Kidney epithelial cell (primary cell): ENCODE measurements at regions not wholly inside any gene's neighbourhood (a gene's known extent, or its start where the extent isn't known, plus 50 kb on each side); places are given as distances from the start of the nearest gene placed in this dataset.

Experiments used
- DNase-seq: peaks from one replicate; pipeline ENCODE4 v3.0.0-alpha.2; 2010; ENCODE audit warnings: low read depth
- H3K27me3 ChIP-seq: 2 replicates; pipeline ENCODE4 v1.6.0; 2011; ENCODE audit warnings: low read length; ENCODE audit not compliant: control insufficient read depth, insufficient read depth
- H3K36me3 ChIP-seq: 2 replicates; pipeline ENCODE4 v1.5.1; 2011; ENCODE audit warnings: low read length; ENCODE audit not compliant: control insufficient read depth, insufficient read depth
- H3K4me3 ChIP-seq: 2 replicates; pipeline ENCODE4 v1.5.1; 2011; ENCODE audit warnings: low read depth, mild to moderate bottlenecking, control low read depth, low read length
- CTCF ChIP-seq: IDR thresholded peaks from 2 replicates; pipeline ENCODE4 v1.5.1; 2011; ENCODE audit warnings: mild to moderate bottlenecking, moderate library complexity, low read length, control low read depth, inconsistent platforms; ENCODE audit not compliant: insufficient read depth, poor library complexity, severe bottlenecking

- DNase-seq, result no peak
- Histone ChIP-seq H3K27me3 (no peaks in the 10 kb centered on the region), H3K36me3 (no peaks in the 10 kb centered on the region), H3K4me3 (no peak overlapping the region)
- TF ChIP-seq CTCF, result no peak
Observed at GRCh38 chr9:7402334-7403027, 397.1 kb downstream of the DMAC1 start.

GRCh38 chr9:7401116-7401515, 398.5 kb downstream of the DMAC1 start:
- H3K27me3 ChIP-seq, result no peaks in the 10 kb centered on the region
- no peak for DNase-seq
- no peak for TF ChIP-seq CTCF

GRCh38 chr9:7394002-7394774, 405.4 kb downstream of the DMAC1 start:
- no peak for TF ChIP-seq CTCF
- no peak for DNase-seq
- H3K27me3 ChIP-seq, result no peaks in the 10 kb centered on the region

More at GRCh38 chr9:7401116-7401515, 398.5 kb downstream of the DMAC1 start:
- Histone ChIP-seq H3K36me3 (no peaks in the 10 kb centered on the region), H3K4me3 (no peak overlapping the region)

GRCh38 chr9:7392148-7392547, 407.4 kb downstream of the DMAC1 start:
- Histone ChIP-seq H3K36me3 (no peaks in the 10 kb centered on the region), H3K4me3 (no peak overlapping the region)
- no peak for TF ChIP-seq CTCF

More at GRCh38 chr9:7394002-7394774, 405.4 kb downstream of the DMAC1 start:
- Histone ChIP-seq H3K4me3 (no peak overlapping the region), H3K36me3 (no peaks in the 10 kb centered on the region)

GRCh38 chr9:7388755-7389154, 410.8 kb downstream of the DMAC1 start:
- Histone ChIP-seq H3K36me3 (no peaks in the 10 kb centered on the region), H3K4me3 (no peak overlapping the region), H3K27me3 (no peaks in the 10 kb centered on the region)
- TF ChIP-seq CTCF, result no peak
- DNase-seq, result no peak

More at GRCh38 chr9:7392148-7392547, 407.4 kb downstream of the DMAC1 start:
- no peaks in the 10 kb centered on the region for H3K27me3 ChIP-seq
- DNase-seq, result no peak
